Hematopoietic multipotent progenitor cell treated with erythropoietin and hydrocortisone succinate and interleukin-3 and kit ligand, for 8 days (in vitro differentiated cells): ENCODE measurements at regions not wholly inside any gene's neighbourhood (a gene's known extent, or its start where the extent isn't known, plus 50 kb on each side); places are given as distances from the start of the nearest gene placed in this dataset.
"Not testable (repeated sequence)": the region's sequence is repeated elsewhere in the genome, so short reads cannot be mapped to it uniquely, and the experiment has no call there.

ENCODE experiments used
- DNase-seq: peaks from one replicate; pipeline ENCODE4 v3.0.0-alpha.2; 2015

DNA sequence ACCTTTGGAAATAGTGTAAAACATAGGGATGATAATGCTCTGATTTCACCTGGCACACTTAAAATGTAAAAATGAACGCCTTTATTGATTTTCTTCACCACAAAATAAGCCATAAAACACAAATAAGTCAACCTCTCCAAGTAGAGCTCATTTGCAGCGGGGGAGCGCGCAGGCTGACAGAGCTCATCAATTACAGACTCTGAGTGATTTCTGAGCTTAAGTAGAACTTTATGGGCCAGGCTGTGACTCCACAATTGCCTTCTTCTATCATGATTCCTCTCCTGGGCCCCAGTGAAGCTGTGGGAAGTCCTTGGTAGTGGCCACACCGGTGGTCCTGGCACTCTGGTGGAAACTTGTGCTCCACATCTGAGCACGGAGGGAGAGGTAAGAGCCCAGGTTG is 789.0 kb upstream of the RAB6C start:
- DNase-seq: no peak

DNA sequence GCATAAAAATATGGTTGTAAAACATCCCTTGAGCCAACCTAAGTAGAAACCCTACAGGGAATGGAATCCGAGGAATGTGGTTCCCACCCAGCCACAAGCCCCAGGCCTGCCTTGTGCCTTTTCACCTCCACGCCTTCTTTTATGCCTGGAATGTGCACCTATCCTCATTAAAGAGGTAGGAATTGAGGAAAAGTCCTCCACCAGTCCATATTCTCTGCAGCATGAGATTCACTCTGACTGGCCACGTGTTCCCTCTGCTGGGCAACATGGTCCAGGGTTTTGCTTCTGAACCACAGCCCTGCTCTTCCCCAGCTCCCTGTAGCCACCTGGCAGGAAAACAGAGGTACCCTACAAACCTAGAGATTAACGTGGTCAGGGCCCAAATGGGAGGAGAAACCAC is 787.9 kb upstream of the RAB6C start:
- DNase-seq: no peak

DNA sequence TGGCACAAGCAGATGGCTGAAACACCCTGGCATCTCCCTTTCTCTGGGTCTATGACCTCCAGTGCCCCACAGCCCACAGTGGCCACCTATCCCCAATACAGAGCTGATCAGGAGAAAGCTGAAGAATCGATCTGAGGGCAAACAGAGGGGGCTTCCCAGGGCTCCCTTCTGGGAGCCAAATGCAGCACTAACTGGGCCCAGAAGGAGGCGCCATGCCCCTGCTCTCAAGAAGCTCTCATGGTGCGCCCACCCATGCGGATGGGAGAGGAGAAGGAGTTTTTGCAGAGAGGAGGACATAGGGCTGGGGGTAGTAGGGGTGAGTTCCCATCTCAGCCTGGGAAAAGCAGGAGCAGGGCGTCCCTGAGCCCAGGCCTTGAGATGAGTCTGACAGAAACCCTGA is 787.3 kb upstream of the RAB6C start:
- DNase-seq: no peak

DNA sequence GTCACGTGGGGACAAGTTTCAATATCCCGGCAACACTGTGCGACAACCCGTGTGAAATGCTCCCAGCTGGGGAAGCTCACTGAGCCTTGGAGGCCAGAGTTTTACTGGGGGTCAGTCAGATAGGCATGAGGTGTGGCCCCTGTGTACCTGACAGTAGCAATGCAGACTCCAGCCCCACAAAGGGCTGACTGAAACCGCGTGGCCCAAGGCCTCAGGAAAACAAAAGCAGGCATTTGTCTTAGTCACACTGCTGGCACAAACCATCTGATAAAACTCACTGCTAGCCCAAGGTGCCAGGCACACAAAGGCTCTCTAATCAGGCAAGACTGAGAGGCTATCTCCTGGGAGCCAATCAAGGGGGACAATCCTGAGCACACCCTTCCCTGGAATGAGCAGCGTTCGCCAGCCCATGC is 786.6 kb upstream of the RAB6C start:
- DNase-seq: peak; percentile 13

DNA sequence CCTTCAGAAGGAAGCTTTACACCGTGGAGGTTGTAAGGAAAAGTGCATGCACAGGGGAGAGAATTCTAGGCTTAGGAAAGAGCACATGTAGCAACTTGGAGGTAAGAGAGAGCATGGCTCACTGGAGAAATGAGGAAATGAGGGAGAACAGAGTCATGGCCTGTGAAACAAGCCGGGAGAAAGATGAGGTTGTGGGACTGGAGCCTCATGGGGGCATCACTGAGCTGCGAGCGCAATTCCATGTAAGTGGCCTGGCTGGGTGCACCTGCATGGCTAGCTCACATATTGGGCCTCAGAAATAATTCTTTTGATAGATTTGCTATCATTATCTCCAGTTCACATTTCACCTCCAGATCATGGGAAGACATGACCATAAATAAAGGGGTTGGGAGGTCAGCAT is 785.5 kb upstream of the RAB6C start:
- DNase-seq: no peak

DNA sequence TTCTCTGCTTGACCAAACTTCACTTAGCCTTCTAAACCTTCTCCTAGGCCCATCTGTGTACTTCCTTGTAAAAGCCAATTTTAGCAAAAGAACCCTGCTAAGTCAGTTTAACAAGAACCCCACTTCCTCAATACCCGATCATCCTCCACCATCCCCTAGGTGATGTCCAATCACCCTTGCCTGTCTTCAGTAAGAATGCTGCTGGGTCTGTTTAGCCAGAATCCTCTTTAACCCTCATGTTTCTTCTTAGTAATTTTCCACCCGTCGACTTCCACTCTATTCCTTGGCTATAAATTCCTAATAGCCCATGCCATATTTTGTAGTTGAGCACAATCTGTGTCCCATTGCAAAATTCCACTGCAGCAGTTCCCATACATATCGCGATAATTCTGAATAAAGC is 780.0 kb upstream of the RAB6C start:
- no peak for DNase-seq

DNA sequence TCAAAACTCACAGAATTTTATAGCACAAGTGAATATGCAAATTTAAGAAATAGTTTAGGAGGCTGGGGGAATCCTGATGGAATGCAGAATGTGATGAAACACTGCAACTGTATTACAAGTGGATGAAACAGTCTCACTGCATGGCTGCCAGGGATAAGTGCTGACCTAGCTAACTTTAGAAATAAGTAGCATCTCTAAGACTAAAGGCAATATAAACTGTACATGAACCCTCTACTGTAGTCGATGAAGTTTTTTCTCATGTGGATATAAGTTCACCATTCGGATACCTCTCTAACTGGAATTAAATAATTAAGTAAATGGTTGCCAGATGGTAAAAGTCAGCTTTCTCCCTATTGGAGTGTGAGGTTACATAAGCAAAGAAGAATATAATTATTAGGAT is 777.8 kb upstream of the RAB6C start:
- DNase-seq: no peak

DNA sequence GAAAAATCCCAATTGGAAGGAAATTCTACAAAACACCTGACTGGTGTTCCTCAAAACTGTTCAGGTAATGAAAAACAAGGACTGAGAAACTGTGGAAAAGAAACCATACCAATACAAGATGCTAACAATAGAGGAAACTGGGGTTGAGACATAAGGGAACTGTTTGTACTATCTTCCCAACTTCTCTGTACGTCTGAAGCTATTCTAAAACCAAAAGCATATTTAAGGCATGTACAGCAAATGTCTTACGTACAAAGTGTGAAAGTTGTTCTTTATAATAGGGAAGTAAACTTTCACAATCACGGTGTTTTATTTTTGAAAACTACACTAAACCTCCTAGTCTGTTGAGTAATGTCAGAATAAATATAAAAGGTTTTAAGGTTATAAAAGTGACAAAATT is 776.1 kb upstream of the RAB6C start:
- no peak for DNase-seq

DNA sequence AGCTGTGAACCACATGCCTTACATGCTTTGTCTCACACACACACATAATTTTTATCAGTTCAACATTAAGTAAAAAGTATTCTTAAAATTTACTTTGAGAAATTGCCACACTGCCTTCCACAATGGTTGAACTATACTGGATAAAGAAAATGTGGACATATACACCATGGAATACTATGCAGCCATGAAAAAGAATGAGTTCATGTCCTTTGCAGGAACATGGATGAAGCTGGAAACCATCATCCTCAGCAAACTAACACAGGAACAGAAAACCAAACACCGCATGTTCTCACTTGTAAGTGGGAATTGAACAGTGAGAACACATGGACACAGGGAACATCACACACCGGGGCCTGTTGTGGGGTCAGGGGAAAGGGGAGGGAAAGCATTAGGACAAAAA is 774.9 kb upstream of the RAB6C start:
- not testable (repeated sequence) for DNase-seq

DNA sequence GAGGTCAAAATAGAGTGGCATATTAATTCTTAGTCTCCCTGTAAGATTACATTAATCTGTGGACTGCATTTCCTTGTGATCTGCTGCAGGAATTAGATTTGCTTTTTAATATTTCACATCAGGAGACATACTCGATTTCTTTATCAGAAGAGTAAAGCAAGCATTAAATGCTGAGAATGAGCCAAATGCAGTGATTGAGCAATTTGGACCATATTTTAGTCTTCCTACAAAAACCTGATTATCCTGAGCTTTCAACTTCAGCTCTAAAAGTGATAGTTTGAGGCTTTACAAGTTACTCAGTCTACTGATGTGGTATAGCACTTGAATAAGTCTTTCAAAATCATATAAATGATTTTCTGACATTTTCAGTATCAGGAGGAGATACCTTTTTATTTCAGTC is 774.3 kb upstream of the RAB6C start:
- no peak for DNase-seq

DNA sequence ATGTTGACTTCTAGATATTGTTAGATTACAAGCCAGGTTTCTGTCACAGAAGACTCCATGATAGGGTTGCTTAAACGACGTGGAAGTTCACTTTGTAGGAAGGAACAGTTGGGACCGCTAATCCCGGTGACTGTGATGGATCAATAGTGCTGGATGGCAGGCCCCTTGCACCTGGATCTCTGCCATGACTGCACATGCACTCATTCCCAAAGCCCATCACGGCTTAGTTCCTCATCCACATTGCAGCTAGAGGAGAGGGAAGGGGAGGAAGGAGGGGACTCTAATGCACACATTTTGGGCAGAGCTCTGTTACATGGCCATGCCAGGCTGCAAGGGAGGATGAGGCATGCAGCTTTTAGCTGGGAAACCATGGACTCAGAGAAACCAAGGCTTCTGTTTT is 773.7 kb upstream of the RAB6C start:
- no peak for DNase-seq

DNA sequence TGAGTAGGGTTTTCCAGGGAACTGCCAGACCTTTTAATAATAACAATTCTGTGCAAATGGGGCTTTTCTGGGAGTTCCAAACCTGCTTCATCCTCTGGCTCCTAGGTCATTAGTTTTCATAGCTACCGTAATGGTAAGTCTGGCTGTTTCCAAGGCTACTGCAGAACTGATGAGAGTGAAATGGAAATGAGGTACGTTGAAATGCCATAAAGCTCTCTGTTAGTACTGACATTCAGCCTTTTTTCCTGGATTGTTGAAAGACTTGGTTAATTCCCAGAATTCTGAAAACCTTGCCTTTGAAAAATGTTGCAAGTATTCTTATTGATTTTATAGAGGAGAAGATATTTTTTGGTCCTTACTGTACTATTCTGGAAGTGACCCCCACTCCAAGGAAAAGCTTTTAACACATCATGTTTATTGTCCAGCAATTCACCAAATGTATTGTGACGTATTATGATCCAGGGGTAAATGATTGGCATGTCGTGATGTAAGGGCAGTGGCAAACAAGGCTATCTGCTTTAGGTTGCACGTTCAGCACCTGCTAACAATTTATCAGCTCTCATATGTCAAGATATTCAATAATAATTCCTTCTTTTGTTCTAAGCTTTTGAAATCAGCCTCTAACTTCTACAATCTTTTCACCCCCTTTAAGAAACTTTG is 767.0 kb upstream of the RAB6C start:
- DNase-seq: no peak

DNA sequence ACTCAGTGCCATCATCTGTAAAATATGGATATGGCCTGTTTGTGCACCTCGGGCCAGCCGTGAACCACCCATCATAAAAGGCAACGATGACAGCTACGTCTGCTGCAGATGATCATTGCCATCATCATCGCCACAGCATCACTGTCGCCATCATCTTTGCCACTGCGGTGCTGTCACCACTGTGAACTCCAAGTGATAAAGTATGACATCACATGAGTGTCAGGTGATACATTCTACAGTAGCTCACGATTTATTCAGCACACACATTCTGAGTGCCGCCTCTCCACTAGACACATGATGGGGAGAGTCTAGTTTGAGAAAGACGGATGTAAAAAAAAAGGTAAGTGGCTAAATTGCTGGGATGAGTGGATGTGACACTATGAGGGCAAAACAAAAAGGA is 755.4 kb upstream of the RAB6C start:
- no peak for DNase-seq

DNA sequence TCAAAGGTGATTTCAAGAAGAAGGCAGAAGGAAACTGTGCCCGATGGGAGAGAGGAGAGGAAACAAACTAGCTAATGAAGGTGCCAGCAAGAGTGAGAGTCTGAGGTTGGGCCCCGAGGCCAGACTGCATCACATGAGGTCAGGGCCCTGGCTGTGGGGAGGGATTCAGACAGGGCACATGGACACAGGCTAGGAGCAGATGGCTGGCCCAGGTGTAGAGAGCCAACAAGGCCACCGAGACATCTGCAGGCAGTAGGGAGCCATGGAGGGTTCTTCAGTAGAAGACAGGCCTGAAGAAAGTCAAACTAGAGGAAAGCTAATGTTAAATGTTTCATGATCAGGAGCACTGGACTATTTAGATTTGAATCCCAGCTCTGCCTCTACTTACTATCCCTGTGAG is 755.0 kb upstream of the RAB6C start:
- DNase-seq: no peak

DNA sequence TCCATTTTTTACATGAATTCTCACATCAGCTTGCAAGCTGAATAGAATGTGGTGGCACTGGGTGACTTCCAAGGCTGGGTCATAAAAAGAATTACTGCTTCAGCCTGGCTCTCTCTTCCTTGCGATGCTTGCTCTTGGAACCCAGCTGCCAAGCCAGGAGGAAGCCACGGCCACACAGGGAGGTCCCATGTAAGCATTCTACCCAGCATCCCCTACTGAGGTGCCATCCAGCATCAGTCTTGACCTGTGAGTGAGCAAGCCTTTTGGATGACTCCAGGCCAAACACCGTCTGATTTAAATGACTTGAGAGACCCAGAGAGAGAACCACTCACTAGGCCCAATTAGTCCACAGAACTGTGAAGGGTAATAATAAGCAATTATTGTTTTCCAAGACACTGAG is 750.3 kb upstream of the RAB6C start:
- DNase-seq: no peak

DNA sequence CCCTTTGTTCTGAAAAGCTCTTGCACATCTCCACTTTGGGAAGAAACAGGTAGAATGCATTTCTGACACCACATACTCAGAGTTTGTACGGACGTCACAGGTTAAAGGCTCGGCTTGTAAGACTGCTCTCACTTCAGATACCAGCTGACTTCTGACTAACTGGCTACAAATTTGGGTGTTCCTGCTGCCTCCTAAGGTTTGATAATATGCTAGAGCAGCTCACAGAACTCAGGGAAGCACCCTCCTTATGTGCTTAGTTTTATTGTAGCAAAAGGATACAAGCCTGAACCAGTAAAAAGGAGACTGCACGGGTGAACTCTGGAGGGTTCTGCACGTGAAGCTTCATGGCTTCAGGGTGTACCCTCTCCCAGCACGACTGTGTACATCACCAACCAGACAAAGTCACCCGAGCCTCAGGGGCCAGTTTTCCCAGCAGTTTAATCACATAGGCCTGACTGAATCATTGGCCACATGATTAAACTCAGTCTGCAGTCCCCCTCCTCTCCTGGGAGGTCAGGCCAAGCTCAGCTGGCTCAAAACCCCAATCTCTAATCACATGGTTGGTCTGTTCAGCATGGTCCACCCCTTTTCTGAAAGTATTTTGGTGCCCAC is 749.5 kb upstream of the RAB6C start:
- no peak for DNase-seq

DNA sequence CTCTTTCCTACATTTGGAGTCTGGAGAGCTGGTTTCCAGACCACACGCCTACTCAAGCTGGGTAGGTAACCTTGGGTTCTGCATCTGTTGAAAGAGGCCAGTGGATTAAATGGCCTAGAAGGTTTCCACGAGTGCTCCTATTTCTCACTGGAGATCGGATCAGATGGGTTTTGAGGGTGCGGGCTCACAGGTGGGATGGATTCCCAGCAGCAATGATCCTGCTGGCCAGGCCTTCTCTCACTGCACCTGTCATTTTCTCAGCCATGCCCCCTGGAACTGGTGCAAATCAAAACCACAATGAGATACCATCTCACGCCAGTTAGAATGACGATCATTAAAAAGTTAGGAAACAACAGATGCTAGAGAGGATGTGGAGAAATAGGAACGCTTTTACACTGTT is 747.5 kb upstream of the RAB6C start:
- DNase-seq: no peak

DNA sequence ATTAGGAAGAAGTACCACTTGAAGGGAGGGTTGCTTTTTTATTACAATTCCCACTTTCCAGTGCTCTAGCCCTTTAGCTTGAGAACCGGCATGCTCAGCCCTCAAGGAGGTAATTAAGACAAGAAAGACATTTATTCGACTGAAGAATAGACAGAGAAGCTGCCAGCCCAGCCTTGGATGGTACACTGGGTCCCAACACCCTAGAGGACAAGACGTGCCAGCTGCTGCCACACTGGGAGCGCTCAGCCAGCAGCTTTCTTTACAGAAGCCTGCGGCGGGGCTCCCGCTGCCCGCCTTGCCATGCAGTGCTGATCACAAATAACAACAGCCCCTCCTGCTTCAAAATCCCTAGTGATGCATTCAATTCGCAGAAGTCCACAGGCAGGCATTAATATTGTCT is 746.3 kb upstream of the RAB6C start:
- no peak for DNase-seq

DNA sequence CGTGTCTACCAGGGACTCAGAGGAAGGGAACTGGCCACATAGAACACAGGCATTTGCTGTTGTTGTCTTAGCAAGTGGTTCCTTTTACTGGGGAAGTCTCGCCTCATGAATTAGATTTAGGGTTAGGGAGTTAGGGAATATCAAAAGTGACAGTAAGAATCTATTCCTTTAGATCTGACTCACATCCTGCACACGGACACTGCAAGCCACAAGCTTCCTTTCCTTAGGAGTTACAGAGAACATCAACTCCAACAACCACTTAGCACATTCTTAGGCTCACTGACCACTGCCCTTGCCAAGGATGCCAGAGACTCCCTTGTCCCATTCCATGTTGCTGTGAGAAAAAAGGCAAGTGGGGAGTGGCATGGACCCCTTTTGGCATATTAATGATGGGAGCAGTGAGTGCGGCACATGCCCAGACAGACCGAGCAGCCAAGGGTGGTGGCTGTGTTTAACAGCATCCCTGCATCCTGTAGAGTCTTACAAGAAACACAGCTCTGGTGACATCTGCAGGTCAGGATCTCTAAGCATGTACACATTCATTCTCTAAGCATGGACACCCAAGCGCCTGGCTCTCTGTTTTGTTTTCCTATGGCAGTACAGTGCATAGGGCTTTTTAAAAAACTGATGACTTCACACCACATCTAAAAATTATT is 745.6 kb upstream of the RAB6C start:
- DNase-seq: no peak

DNA sequence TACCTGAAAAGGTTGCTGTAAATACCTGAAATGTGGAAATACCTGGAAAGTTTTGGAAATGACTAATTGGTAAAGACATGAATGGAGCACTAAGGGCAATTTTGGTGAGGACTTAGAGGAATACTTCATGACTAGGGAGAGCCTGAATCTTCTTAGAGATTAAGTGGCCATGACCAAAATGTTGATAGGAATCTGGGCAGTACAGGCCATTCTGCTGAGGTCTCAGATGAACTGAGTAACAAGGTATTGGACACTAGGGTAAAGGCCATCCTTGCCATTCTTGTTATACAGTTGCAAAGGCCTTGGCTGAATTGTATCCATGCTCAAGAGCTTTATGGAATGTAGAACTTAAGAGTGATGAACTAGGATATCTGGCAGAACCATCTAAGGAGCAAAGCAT is 742.9 kb upstream of the RAB6C start:
- no peak for DNase-seq

DNA sequence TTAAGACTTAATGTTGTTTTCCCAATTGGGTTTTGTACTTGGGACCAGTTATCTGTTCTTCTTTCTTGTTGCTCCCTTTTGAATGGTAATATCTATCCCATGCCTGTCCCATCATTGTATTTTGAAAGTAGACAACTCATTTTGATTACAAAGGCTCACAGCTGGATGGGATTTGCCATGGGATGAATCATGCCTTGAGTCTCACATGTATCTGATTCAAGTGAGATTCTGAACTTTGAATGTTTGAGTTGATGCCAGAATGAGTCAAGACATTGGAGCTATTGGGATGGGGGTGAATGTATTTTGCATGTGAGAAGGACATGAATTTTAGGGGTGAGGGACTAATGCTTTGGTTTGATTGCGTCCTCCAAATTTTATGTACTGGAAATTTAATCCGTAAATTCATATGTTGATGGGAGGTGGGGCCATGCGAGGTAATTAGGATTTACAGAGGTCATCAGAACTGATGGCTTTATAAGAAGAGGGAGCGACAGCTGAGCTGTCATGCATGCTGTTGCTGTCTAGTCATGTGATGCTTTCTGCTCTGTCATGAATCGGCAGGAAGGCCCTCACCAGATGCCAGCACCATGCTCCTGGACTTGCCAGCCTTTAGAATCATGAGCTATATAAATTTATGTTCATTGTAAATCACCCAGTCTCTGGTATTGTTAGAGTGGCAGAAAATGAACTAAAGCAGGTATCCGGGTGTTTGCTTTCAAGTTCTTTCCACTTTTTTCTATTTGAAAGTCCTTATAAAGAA is 741.3 kb upstream of the RAB6C start:
- no peak for DNase-seq

DNA sequence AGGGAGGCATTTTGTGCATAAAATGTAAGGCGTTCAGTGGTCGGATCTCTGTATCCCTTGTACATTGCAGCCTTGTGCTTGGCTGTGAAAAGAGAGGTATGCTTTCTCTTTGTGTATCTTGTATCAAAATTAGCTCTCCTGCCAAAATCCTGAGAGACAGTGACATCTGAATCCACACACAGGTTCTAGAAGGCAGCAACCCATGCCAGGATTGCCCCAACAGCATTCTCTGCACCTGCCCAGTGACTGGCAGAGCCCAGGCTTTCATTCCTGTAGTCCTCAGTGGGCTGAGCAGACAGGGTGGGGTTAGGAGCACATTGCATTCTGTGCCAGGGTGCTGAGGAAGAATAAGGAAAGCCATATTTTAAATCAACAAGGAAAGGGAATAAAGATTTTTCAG is 740.3 kb upstream of the RAB6C start:
- no peak for DNase-seq

DNA sequence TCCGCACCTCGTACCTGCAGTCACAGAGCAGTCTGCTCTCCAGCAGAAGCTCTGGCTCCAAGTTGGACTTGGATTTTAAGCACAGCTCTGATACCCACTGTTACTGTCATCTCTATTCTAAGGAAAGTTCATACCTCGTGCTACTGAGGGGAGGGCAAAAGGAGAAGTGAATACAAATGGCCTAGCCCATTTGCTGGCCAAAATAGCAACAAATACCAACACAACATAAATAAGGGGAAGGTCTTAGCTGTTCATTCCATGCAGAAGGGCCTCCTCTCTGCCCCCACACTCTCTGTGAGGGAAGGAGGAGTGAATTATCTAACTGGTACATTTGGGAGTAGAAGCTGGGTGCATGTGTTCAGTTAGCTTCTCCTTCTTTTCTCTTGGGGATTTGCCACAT is 739.4 kb upstream of the RAB6C start:
- no peak for DNase-seq

DNA sequence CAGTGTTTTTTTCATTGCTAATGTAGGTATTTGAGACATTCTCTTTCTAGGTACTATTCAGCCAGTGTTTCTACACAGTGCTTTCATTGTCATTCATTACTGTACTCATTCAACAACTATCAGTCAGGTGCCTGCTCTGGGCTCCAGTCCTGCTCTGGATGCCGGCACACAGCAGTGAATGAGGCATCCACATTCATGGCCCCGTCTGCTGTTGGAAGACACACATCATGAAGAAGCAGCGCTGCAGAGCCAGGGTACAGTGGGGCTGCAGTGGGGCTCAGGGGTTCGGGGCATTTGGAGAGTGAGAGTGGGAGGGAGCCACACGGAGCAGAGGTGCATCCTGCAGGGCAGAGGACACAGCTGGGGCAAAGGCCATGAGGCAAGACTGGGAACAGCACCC is 737.2 kb upstream of the RAB6C start:
- no peak for DNase-seq
